Keratinocyte (primary cell): ENCODE measurements at regions not wholly inside any gene's neighbourhood (a gene's known extent, or its start where the extent isn't known, plus 50 kb on each side); places are given as distances from the start of the nearest gene placed in this dataset.

ENCODE experiments used
- DNase-seq: peaks from one replicate; pipeline ENCODE4 v3.0.0-alpha.2; 2011; ENCODE audit warnings: low read depth, missing footprints, low spot score
- FAIRE-seq: peaks from 2 replicates; lab custom pipeline; 2011; peaks lifted over from hg19 to GRCh38; lab: Jason Lieb, UNC
- H2AFZ ChIP-seq: 2 replicates; pipeline ENCODE4 v1.6.0; 2012; ENCODE audit warnings: low read length, control low read depth, inconsistent platforms; ENCODE audit not compliant: control insufficient read depth
- H3K27ac ChIP-seq: 2 replicates; pipeline ENCODE4 v1.5.1; 2011; ENCODE audit warnings: low read length; ENCODE audit not compliant: control insufficient read depth, insufficient read depth
- H3K27me3 ChIP-seq: 3 replicates; pipeline ENCODE4 v1.6.0; 2011; ENCODE audit warnings: low read length; ENCODE audit not compliant: control insufficient read depth, insufficient read depth; ENCODE audit errors: extremely low read depth
- H3K36me3 ChIP-seq, 2 experiments: 2 replicates in 1 of 2; 3 replicates in 1 of 2; pipeline ENCODE4 v1.5.1; 2011; ENCODE audit warnings: low read length in 2 of 2, mild to moderate bottlenecking in 1 of 2; ENCODE audit not compliant: control insufficient read depth in 2 of 2, insufficient read depth in 2 of 2; ENCODE audit errors: extremely low read depth in 1 of 2
- H3K4me1 ChIP-seq: 3 replicates; pipeline ENCODE4 v1.5.1; 2011; ENCODE audit warnings: low read length; ENCODE audit not compliant: control insufficient read depth, insufficient read depth; ENCODE audit errors: extremely low read depth
- H3K4me2 ChIP-seq: 3 replicates; pipeline ENCODE4 v1.6.0; 2011; ENCODE audit warnings: low read depth, low read length; ENCODE audit not compliant: control insufficient read depth, insufficient read depth; ENCODE audit errors: extremely low read depth
- H3K4me3 ChIP-seq, 3 experiments: fragments of 200-600 bp in 1 of 3; sonication (generic) in 1 of 3; 2 replicates in 2 of 3; 3 replicates in 1 of 3; pipeline ENCODE4 v1.5.1; 2011 to 2016; ENCODE audit warnings: low read length in 3 of 3, mild to moderate bottlenecking in 3 of 3, control low read depth in 2 of 3, inconsistent platforms in 1 of 3, low read depth in 1 of 3, mixed read lengths in 1 of 3, mixed run types in 1 of 3, moderate library complexity in 1 of 3; ENCODE audit not compliant: control insufficient read depth in 2 of 3, insufficient read depth in 2 of 3; ENCODE audit errors: extremely low read depth in 1 of 3
- H3K79me2 ChIP-seq: 2 replicates; pipeline ENCODE4 v1.6.0; 2012; ENCODE audit warnings: low read length; ENCODE audit not compliant: control insufficient read depth, insufficient read depth
- H3K9ac ChIP-seq: 3 replicates; pipeline ENCODE4 v1.6.0; 2011; ENCODE audit warnings: low read length; ENCODE audit not compliant: control insufficient read depth, insufficient read depth; ENCODE audit errors: extremely low read depth
- H3K9me1 ChIP-seq: 3 replicates; pipeline ENCODE4 v1.6.0; 2011; ENCODE audit warnings: low read length; ENCODE audit not compliant: control insufficient read depth, insufficient read depth; ENCODE audit errors: extremely low read depth
- H3K9me3 ChIP-seq: 2 replicates; pipeline ENCODE4 v1.5.1; 2012; ENCODE audit warnings: low read depth, low read length; ENCODE audit not compliant: control insufficient read depth
- H4K20me1 ChIP-seq: 3 replicates; pipeline ENCODE4 v1.6.0; 2011; ENCODE audit warnings: low read length; ENCODE audit not compliant: control insufficient read depth, insufficient read depth; ENCODE audit errors: extremely low read depth
- CTCF ChIP-seq, 3 experiments: IDR thresholded peaks in 1 of 3; conservative IDR thresholded peaks in 1 of 3; optimal IDR thresholded peaks in 1 of 3; 2 replicates in 2 of 3; 3 replicates in 1 of 3; pipeline versions ENCODE3 to v1.5.1; 2011; ENCODE audit warnings: low read length in 3 of 3, mild to moderate bottlenecking in 3 of 3, moderate library complexity in 2 of 3, control low read depth in 1 of 3, inconsistent platforms in 1 of 3; ENCODE audit not compliant: insufficient read depth in 2 of 3; ENCODE audit errors: extremely low read depth in 1 of 3
- EZH2 ChIP-seq: IDR thresholded peaks from one replicate; pipeline ENCODE4 v1.6.1; 2012; ENCODE audit warnings: inconsistent platforms, mild to moderate bottlenecking, low read length, moderate library complexity
- dilution Hi-C: fragments of 300-500 bp; cut with MboI; formaldehyde crosslinking; loops from one replicate; pipeline ENCODE4 v1.7.0; 2020; ENCODE audit warnings: low sequenced_read_pairs; ENCODE audit not compliant: extremely low pct_ligation_motif_present

GRCh38 chr13:85140192-85140591, 659.0 kb downstream of the SLITRK6 start:
- peak; percentile 26 for DNase-seq
- no peaks in the 10 kb centered on the region for H3K9me1 ChIP-seq
- no peak overlapping the region for H3K4me3 ChIP-seq
- FAIRE-seq = peak; percentile 84
- H2AFZ ChIP-seq = peak overlapping the region; percentile 13
- TF ChIP-seq CTCF (optimal IDR thresholded peaks at IDR 0.05 in 1 of 3, IDR thresholded peaks at IDR 0.05 in 1 of 3, conservative IDR thresholded peaks at IDR 0.05 in 1 of 3; ENCODE audit: extremely low read depth in 1 of 3, insufficient read depth in 2 of 3, low read length in 3 of 3) (no peak), EZH2 (no peak)
- H3K4me2 ChIP-seq = peak overlapping the region; percentile 22
- no peaks in the 10 kb centered on the region for H3K27me3 ChIP-seq
- H3K9me3 ChIP-seq = no peaks in the 10 kb centered on the region
- H4K20me1 ChIP-seq = no peaks in the 10 kb centered on the region
- no peak overlapping the region for H3K9ac ChIP-seq
- peak overlapping the region; percentile 31 for H3K27ac ChIP-seq
- H3K36me3 ChIP-seq = no peaks in the 10 kb centered on the region
- peaks cover 14% of the 10 kb centered on the region for H3K4me1 ChIP-seq
- dilution Hi-C loops = no loop called here
- no peaks in the 10 kb centered on the region for H3K79me2 ChIP-seq

- H3K4me3 ChIP-seq = no peak overlapping the region
- TF ChIP-seq EZH2 = no peak
- TF ChIP-seq CTCF (optimal IDR thresholded peaks at IDR 0.05 in 1 of 3, IDR thresholded peaks at IDR 0.05 in 1 of 3, conservative IDR thresholded peaks at IDR 0.05 in 1 of 3; ENCODE audit: extremely low read depth in 1 of 3, insufficient read depth in 2 of 3, low read length in 3 of 3) = no peak
- no peak overlapping the region for H3K9ac ChIP-seq
- no peaks in the 10 kb centered on the region for H3K27me3 ChIP-seq
- H3K9me1 ChIP-seq = no peaks in the 10 kb centered on the region
- dilution Hi-C loops = no loop called here
- no peaks in the 10 kb centered on the region for H3K9me3 ChIP-seq
- H3K4me2 ChIP-seq = peak overlapping the region; percentile 37
- FAIRE-seq (peak; percentile 73), DNase-seq (no peak)
- H3K79me2 ChIP-seq = no peaks in the 10 kb centered on the region
- peaks cover 14% of the 10 kb centered on the region for H3K4me1 ChIP-seq
- H2AFZ ChIP-seq = peak overlapping the region; percentile 75
- H4K20me1 ChIP-seq = no peaks in the 10 kb centered on the region
- H3K36me3 ChIP-seq = no peaks in the 10 kb centered on the region
- H3K27ac ChIP-seq = no peak overlapping the region
Observed at GRCh38 chr13:85137516-85137915, 661.7 kb downstream of the SLITRK6 start.
